Transverse colon (tissue), 4 donors: ENCODE measurements at regions not wholly inside any gene's neighbourhood (a gene's known extent, or its start where the extent isn't known, plus 50 kb on each side); places are given as distances from the start of the nearest gene placed in this dataset.

Source experiments
- POLR2A ChIP-seq: fragments of 450-650 bp; IDR thresholded peaks from one replicate; pipeline ENCODE4 v1.6.1; 2016; ENCODE audit warnings: antibody characterized with exemption, mild to moderate bottlenecking, moderate library complexity
- POLR2AphosphoS5 ChIP-seq, 3 donors: sonication (generic); formaldehyde crosslinking; IDR thresholded peaks; one replicate each; pipeline ENCODE4 v1.6.1; 2016; ENCODE audit warnings: antibody characterized with exemption in 3 of 3
- TF ChIP-seq, protein P1 (sequence below), 5 experiments: fragments of 200-600 bp in 3 of 5; fragments of 450-650 bp in 2 of 5; sonication (generic) in 3 of 5; IDR thresholded peaks; 1 replicate in 2 of 5; 2 replicates in 3 of 5; pipeline ENCODE4 v1.5.1; 2016 to 2017; ENCODE audit warnings: antibody characterized with exemption in 5 of 5, inconsistent platforms in 3 of 5, mild to moderate bottlenecking in 2 of 5, moderate library complexity in 1 of 5

DNA sequence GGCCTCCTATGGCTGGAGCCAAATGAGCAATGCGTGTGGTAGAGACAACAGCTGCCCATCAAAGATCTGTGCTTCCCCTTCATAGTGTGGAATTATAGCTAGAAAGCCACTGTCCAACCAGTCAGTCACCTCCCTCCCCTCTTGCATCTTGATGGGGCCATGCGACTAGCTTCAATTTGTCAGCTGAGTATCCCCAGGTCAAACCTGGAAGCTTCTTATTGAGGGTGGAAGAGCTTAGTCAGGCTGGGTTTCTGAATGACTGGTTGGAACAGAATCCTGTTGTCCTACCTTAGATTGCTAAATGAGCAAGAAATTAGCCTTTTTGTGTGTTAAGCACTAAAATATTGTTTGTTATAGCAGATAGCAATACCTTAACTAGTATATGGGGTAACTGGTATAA is 625.4 kb downstream of the PTPRC start:
- TF ChIP-seq, protein P1, sequence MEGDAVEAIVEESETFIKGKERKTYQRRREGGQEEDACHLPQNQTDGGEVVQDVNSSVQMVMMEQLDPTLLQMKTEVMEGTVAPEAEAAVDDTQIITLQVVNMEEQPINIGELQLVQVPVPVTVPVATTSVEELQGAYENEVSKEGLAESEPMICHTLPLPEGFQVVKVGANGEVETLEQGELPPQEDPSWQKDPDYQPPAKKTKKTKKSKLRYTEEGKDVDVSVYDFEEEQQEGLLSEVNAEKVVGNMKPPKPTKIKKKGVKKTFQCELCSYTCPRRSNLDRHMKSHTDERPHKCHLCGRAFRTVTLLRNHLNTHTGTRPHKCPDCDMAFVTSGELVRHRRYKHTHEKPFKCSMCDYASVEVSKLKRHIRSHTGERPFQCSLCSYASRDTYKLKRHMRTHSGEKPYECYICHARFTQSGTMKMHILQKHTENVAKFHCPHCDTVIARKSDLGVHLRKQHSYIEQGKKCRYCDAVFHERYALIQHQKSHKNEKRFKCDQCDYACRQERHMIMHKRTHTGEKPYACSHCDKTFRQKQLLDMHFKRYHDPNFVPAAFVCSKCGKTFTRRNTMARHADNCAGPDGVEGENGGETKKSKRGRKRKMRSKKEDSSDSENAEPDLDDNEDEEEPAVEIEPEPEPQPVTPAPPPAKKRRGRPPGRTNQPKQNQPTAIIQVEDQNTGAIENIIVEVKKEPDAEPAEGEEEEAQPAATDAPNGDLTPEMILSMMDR (IDR thresholded peaks at IDR 0.05): no peak
- TF ChIP-seq POLR2AphosphoS5 (IDR thresholded peaks at IDR 0.05) (no peak), POLR2A (no peak)
